ENCODE measurements at regions not wholly inside any gene's neighbourhood (a gene's known extent, or its start where the extent isn't known, plus 50 kb on each side); places are given as distances from the start of the nearest gene placed in this dataset.

DNA sequence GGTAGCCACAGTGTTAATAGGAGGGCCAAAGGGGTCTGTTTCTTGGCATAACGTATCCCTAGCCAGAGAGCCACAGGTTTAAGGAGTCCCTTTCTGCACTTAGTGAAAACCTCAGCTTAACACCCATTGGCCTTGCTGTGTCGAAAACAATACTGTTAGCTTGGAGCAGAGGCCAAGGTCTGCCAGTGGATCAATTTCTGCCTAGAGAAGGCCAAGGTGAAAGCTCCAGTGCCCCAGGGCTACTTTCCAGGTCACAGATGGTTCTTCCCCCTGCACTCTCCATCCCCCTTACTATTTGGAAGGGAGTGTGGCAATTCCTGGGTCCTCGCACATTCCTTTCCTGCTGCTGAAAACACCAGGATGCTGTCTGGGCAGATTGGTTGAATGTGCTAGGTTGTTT is 74.8 kb upstream of the TNP1 start:
- TF ChIP-seq, protein P1, sequence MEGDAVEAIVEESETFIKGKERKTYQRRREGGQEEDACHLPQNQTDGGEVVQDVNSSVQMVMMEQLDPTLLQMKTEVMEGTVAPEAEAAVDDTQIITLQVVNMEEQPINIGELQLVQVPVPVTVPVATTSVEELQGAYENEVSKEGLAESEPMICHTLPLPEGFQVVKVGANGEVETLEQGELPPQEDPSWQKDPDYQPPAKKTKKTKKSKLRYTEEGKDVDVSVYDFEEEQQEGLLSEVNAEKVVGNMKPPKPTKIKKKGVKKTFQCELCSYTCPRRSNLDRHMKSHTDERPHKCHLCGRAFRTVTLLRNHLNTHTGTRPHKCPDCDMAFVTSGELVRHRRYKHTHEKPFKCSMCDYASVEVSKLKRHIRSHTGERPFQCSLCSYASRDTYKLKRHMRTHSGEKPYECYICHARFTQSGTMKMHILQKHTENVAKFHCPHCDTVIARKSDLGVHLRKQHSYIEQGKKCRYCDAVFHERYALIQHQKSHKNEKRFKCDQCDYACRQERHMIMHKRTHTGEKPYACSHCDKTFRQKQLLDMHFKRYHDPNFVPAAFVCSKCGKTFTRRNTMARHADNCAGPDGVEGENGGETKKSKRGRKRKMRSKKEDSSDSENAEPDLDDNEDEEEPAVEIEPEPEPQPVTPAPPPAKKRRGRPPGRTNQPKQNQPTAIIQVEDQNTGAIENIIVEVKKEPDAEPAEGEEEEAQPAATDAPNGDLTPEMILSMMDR (optimal IDR thresholded peaks at IDR 0.05 in 1 of 3, IDR thresholded peaks at IDR 0.05 in 1 of 3, conservative IDR thresholded peaks at IDR 0.05 in 1 of 3; ENCODE audit: extremely low read depth in 1 of 3, insufficient read depth in 2 of 3, low read length in 3 of 3) = no peak
- TF ChIP-seq EZH2 (IDR thresholded peaks at IDR 0.05; ENCODE audit: low read length) = no peak

Data from keratinocyte (primary cell).